Fibroblast of lung (primary cell): ENCODE measurements at regions not wholly inside any gene's neighbourhood (a gene's known extent, or its start where the extent isn't known, plus 50 kb on each side); places are given as distances from the start of the nearest gene placed in this dataset.

ENCODE experiments used
- DNase-seq, 2 donors: peaks; one replicate each; pipeline versions ENCODE4 v3.0.0 to v3.0.0-alpha.2; 2010; ENCODE audit warnings: low read depth in 2 of 2
- H2AFZ ChIP-seq: 2 replicates; pipeline ENCODE4 v1.5.1; 2012; ENCODE audit warnings: low read length, control low read depth, inconsistent platforms
- H3K27ac ChIP-seq: 2 replicates; pipeline ENCODE4 v1.5.1; 2011; ENCODE audit warnings: low read length, control low read depth; ENCODE audit not compliant: insufficient read depth
- H3K27me3 ChIP-seq: 2 replicates; pipeline ENCODE4 v1.5.1; 2011; ENCODE audit warnings: mild to moderate bottlenecking, low read length; ENCODE audit not compliant: control insufficient read depth, insufficient read depth
- H3K36me3 ChIP-seq: 2 replicates; pipeline ENCODE4 v1.5.1; 2011; ENCODE audit warnings: low read length; ENCODE audit not compliant: control insufficient read depth, insufficient read depth
- H3K4me1 ChIP-seq: 2 replicates; pipeline ENCODE4 v1.5.1; 2011; ENCODE audit warnings: low read length; ENCODE audit not compliant: control insufficient read depth, insufficient read depth; ENCODE audit errors: extremely low read depth
- H3K4me2 ChIP-seq: 2 replicates; pipeline ENCODE4 v1.5.1; 2011; ENCODE audit warnings: low read length, control low read depth; ENCODE audit not compliant: insufficient read depth; ENCODE audit errors: extremely low read depth
- H3K4me3 ChIP-seq, 4 experiments: fragments of 200-600 bp in 1 of 4; sonication (generic) in 1 of 4; replicated peaks in 1 of 4; 2 replicates each; pipeline ENCODE4 v1.5.1; 2011 to 2016; ENCODE audit warnings: low read length in 4 of 4, low read depth in 3 of 4, mild to moderate bottlenecking in 3 of 4, control low read depth in 2 of 4, inconsistent platforms in 1 of 4, mixed read lengths in 1 of 4; ENCODE audit not compliant: insufficient read depth in 1 of 4; ENCODE audit errors: control extremely low read depth in 1 of 4
- H3K79me2 ChIP-seq: 2 replicates; pipeline ENCODE4 v1.5.1; 2012; ENCODE audit warnings: mild to moderate bottlenecking, low read length, inconsistent platforms; ENCODE audit not compliant: control insufficient read depth, insufficient read depth
- H3K9ac ChIP-seq: 2 replicates; pipeline ENCODE4 v1.5.1; 2011; ENCODE audit warnings: mild to moderate bottlenecking, low read length, control low read depth; ENCODE audit not compliant: insufficient read depth
- H3K9me3 ChIP-seq: 2 replicates; pipeline ENCODE4 v1.5.1; 2012; ENCODE audit warnings: low read depth, low read length; ENCODE audit not compliant: control insufficient read depth, insufficient read depth
- H4K20me1 ChIP-seq: 2 replicates; pipeline ENCODE4 v1.5.1; 2011; ENCODE audit warnings: low read length; ENCODE audit not compliant: control insufficient read depth, insufficient read depth; ENCODE audit errors: extremely low read depth
- CTCF ChIP-seq, 2 donors: IDR thresholded peaks in 1 of 2; conservative IDR thresholded peaks in 1 of 2; 1 replicate in 1 of 2; 2 replicates in 1 of 2; pipeline ENCODE4 v1.5.1; 2011 to 2012; ENCODE audit warnings: low read length in 2 of 2, control low read depth in 1 of 2, inconsistent platforms in 1 of 2, low read depth in 1 of 2, mild to moderate bottlenecking in 1 of 2
- EZH2 ChIP-seq: IDR thresholded peaks from 2 replicates; pipeline ENCODE4 v1.5.1; 2012; ENCODE audit warnings: low read length, control low read depth, mild to moderate bottlenecking; ENCODE audit errors: missing control alignments

DNA sequence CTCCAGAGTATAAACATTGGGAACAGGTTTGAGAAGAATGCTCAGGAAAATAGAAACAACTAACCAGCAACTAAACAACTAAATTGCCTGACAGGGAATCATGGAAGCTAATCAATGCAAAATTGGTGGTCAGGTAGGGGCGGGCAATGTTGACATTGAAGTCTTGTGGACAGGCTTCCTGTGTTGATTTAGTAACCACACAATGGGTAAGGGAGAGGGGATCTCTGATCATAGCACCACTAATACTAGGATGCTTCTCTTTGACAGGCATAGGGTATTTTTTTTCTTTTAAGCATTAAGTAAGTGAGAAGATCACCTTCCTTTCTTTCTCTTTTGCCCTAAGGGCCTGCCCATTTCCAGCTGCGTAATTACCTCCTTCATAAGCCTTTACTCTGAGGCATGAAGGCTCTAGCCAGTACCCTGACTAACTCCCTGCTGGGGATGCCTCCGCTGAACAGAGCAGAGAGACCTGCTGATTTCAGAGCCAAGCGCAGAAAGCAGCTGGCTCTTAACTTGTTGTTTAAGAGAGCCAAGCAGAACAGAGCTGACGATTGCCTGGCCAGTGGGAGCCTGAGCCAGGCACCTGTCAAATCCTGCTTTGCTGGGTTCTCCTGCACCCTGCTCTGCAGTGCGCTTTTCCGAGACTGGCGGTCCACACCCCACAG, 118.7 kb downstream of the BMP2 start:
- no peak for DNase-seq
- Histone ChIP-seq H3K79me2 (no peaks in the 10 kb centered on the region), H3K9ac (no peak overlapping the region), H3K4me3 (no peak overlapping the region), H3K4me2 (no peak overlapping the region), H3K9me3 (no peaks in the 10 kb centered on the region), H3K4me1 (no peaks in the 10 kb centered on the region), H3K27me3 (no peaks in the 10 kb centered on the region), H3K27ac (no peak overlapping the region), H3K36me3 (no peaks in the 10 kb centered on the region), H2AFZ (no peak overlapping the region), H4K20me1 (no peaks in the 10 kb centered on the region)
- TF ChIP-seq EZH2 (no peak), CTCF (conservative IDR thresholded peaks at IDR 0.05 in 1 of 2, IDR thresholded peaks at IDR 0.05 in 1 of 2; ENCODE audit: low read depth in 1 of 2, low read length in 2 of 2) (no peak)

GRCh38 chr20:6887966-6888365, 120.5 kb downstream of the BMP2 start:
- no peak overlapping the region for H2AFZ ChIP-seq
- H3K9me3 ChIP-seq, result no peaks in the 10 kb centered on the region
- H4K20me1 ChIP-seq, result no peaks in the 10 kb centered on the region
- H3K79me2 ChIP-seq, result no peaks in the 10 kb centered on the region
- no peaks in the 10 kb centered on the region for H3K4me1 ChIP-seq
- no peak overlapping the region for H3K4me2 ChIP-seq
- H3K27ac ChIP-seq, result no peak overlapping the region
- H3K9ac ChIP-seq, result no peak overlapping the region
- no peak for DNase-seq
- no peaks in the 10 kb centered on the region for H3K36me3 ChIP-seq
- no peak overlapping the region for H3K4me3 ChIP-seq
- TF ChIP-seq EZH2 (no peak), CTCF (conservative IDR thresholded peaks at IDR 0.05 in 1 of 2, IDR thresholded peaks at IDR 0.05 in 1 of 2; ENCODE audit: low read depth in 1 of 2, low read length in 2 of 2) (no peak)
- no peaks in the 10 kb centered on the region for H3K27me3 ChIP-seq

GRCh38 chr20:6888736-6889395, 121.4 kb downstream of the BMP2 start:
- Histone ChIP-seq H3K27me3 (no peaks in the 10 kb centered on the region), H2AFZ (no peak overlapping the region), H3K9me3 (no peaks in the 10 kb centered on the region), H4K20me1 (no peaks in the 10 kb centered on the region), H3K4me2 (no peak overlapping the region), H3K36me3 (no peaks in the 10 kb centered on the region), H3K27ac (no peak overlapping the region), H3K79me2 (no peaks in the 10 kb centered on the region), H3K4me3 (no peak overlapping the region), H3K9ac (no peak overlapping the region), H3K4me1 (no peaks in the 10 kb centered on the region)
- DNase-seq, result no peak
- TF ChIP-seq CTCF (conservative IDR thresholded peaks at IDR 0.05 in 1 of 2, IDR thresholded peaks at IDR 0.05 in 1 of 2; ENCODE audit: low read depth in 1 of 2, low read length in 2 of 2) (no peak), EZH2 (no peak)
